KBM-7 (cell line): ENCODE measurements at regions not wholly inside any gene's neighbourhood (a gene's known extent, or its start where the extent isn't known, plus 50 kb on each side); places are given as distances from the start of the nearest gene placed in this dataset.
A peak's percentile ranks its signal among the peaks of the same experiment; 100 is the strongest.

ENCODE experiments used
- DNase-seq: peaks from one replicate; pipeline ENCODE4 v3.0.0-alpha.2; 2015
- in situ Hi-C: fragments of 300-500 bp; cut with MboI; formaldehyde crosslinking; loops from 2 replicates; pipeline ENCODE4 v1.14.3; 2020; ENCODE audit warnings: low sequenced_read_pairs, low pct_unique_long_range_greater_than_20kb, mixed read lengths

DNA sequence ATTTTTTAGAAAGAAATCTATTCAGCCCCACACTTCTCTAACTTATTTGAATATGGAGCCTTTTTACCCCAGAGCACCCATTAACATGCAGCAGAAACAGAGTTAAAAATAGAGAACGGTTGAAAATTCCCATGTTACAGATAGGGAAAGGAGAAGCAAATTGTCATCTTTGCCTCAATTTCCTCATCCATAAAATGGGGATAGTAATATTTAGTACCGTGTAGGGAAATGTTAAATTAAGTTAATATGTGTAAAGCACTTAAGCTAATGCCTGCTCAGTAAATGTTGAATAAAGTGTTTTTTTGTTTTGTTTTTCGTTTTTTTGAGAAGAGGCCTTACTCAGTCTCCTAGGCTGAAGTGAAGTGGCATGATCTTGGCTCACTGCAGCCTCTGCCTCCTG, 50.3 kb downstream of the NAV1 start:
- in situ Hi-C loops: no loop called here
- no peak for DNase-seq

DNA sequence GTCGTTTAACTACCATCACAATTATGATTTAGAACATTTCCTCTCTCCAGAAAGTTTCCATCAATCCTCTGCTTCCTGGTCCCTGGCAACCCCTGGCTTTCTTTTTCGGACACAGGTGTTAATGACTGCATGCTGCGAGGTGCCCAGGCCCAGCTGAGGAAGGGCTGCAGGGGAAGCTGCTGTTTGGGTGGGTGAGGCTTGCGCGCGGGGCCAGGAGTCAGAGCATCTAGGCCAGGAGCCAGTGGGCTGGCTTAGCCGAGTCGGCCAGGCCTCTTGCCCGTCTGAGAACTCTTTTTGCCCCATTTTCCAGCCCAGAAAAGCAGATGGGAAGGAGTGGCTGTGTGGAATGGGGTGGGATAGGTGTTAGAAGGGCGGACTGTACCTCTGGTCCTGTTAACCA, 51.5 kb downstream of the NAV1 start:
- in situ Hi-C loops: no loop called here
- DNase-seq: no peak

DNA sequence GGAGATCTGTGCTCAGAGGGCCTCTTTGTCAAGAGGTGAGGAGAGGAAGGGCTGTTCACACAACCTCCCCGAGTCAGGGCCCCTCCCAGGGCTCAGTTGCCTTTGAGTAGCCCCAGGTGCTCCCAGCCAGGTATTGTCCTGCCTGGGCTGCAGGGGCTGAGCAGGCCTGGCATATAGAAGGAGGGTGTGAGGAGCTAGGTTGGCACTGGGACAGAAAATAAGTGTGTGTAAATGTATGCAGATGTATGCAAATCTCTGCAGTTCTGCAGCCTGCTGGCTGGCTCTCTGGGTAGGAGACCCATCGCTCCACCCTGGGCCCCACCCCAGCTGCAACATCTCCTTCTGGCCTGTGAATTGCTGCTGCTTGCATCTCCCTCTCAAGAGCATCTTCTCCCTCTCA, 52.4 kb downstream of the NAV1 start:
- in situ Hi-C loops: no loop called here
- no peak for DNase-seq

DNA sequence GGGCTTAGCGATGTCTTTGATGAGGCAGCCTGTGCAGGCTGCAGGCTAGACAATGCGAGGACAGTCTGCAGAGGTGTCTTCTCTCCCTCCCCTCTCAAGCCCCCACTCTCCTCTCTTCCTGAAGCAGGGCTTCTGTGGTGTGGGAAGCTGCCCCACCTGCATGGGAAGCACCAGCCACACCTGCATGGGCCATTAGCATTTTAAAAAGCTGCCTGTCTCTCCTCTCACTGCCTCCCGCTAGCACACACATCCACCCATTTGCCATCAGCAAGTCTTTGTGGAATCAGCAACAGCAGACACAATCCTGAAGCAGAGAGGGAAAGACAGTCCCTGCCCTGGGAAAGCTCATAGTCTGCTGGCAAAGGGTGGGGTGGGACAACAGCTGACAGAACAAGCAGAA, 53.1 kb downstream of the NAV1 start:
- in situ Hi-C loops: no loop called here
- no peak for DNase-seq

DNA sequence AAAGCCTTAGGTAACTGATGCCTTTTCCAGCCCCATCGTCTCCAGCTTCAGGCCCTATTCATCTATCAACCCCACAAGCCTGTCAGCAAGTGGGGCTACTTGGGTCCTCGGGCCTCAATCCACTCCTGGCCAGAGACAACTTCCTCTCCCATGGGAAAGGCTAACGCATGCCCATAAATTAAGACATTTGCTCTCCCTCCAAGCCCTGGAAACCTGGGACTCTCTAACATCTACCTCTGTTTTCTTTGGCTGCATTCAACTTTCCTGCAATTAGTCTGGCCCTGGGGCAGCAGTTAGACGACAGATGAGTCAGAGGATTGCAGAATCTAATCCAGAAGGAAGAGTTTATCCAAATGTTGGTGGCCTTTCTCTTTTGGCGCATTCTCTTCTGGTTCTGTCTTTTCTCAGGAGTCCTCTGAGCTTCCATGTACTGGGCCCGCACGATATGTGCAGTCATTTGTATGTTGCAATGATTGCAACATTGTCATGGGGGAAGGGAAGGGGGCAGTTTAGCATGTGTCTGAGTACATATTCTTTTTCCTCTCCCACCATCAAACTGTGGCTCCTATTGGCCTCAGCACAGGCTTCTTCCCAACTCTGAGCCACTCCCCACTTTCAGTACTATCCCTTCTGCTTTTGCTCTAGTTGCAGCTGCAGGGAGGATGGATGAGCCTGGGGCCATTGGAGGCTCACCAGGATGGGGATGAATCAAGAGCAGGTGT, 54.4 kb downstream of the NAV1 start:
- in situ Hi-C loops: no loop called here
- no peak for DNase-seq

DNA sequence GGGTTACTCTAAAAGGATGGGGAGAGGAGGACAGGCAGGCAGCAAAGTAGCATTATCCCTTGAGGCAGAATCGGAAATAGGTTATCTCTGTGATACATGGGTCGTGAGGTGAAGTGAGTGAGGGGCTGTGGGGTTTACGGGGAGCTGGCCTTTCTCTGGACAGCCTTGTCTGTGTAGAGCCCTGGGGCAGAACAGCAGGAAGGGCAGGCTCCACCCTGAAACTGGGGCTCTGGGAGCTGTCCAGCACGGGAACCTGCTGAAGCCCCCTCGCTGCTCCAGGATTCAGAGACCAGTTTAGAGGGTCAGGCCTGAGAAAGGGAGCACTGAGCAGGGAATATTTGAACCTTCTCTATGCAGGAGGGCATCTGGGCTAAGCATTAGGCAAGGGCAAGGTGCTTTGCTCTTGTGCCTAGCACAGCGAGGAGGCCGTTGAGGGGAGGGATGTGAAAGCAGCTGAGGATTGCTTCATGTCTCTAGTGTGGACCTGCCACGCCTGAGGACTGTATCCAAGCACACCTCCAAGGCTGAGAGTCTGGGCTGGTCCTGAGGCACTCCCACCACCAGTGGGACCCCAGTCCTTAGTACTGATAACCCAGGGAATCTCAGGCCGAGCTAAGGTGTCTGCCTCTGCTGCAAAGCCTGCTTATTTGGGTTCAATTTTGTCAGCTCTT, 55.8 kb downstream of the NAV1 start:
- in situ Hi-C loops: no loop called here
- peak; percentile 22 for DNase-seq

DNA sequence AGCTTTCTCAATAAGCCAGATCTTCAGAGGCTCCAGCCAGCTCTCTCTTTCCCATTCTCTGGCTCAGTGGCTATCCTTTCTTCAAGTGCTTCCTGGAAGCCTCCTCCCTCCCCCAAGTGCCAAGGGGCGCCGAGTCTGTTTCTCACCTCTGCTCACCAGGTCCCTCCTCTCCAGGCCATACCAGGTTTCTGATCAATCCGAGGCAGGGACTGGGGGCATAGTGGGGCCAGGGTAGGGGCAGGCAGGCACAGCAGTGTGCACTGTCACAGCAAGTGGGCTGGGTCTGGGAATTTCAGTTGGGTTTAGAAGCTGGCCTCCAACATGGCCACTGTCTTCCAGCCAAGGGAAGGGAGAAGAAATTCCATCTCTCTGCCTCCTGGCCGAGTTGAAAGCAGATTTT, 56.5 kb downstream of the NAV1 start:
- in situ Hi-C loops: no loop called here

DNA sequence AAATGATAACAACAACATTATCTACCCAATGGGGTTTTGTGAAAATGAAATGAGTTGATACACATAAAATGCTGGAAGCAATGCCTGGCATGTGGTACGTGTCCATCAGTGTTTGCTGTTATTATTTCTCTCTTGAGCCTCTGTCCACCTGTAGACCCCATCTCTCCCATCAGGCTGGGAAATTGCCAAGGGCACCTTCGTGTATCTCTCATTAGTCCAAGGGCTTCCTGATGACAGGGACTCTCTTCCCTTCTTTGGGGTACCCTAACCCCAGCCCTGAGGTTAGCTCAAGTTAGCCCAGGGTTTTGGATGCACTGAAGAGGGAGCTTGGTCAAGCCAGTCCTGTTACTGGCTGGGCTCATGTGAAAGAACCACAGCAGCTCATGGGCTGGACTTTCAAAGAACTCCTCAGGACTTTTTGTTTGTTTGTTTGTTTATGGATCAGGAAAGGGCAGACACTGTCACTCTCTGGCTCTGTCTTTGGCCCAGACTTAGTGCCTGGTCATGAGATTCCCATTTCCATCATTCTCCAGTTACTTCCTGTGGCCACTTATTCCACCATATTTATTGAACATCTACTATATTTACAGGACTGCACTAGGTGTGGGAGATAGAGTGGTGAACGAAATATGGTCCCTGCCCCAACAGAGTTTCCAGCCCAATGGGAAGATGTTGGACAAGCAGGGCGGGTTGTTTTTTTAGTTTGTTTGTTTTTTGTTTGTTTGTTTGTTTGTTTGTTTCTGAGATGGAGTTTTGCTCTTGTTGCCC, 57.4 kb downstream of the NAV1 start:
- in situ Hi-C loops: no loop called here
- no peak for DNase-seq

More for the DNA sequence above, 56.5 kb downstream of the NAV1 start:
- DNase-seq: no peak

DNA sequence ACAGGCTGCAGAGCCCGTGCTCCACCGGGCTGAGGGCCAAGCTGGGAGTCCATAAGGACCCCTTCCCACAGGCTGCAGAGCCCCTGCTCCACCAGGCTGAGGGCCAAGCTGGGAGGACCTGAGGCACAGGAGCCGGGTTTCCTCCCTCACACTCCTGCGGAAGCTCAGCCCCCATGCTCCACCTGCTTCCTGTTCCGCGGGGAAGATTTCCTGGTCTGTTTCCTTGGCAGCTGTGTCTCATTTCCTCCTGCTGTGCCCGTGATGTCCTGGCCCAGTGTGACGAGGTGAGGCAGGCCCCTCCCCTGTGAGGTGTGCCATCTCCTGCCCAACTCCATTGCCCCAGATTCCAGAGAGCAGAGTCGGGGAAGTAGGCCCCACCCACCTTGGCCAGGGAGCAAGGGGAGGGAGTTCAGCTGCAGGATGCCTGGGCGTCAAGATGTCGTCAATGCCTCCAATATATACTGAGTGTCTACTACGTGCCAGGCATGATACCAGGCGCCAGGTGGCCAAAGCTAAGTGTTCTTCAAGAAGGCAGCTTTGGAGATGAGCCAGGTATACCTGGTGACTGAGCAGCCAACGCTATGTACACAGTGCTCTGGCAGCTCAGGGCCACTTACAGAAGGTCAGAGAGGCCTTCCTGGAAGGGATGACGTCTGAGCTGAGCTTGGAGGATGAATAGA, 58.8 kb downstream of the NAV1 start:
- in situ Hi-C loops: no loop called here
- no peak for DNase-seq

DNA sequence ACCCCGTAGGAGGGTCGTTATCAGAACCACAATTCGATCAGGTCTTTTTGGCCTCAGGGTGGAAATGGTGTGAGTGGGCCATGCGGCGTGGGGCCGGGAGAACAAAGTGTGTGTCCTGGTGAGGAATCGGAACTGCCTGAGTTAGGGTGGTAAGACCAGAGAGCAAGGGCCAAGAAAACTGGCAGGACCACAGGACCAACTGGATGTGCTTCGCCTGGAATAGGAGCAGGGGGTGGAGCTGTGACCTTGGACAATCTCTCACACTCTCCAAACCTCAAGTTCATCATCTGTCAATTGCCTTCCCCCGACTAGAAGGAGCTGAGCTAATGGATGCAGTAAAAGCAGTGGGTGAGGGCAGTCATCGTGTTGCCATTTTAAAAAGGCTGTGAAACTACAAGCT, 59.5 kb downstream of the NAV1 start:
- in situ Hi-C loops: no loop called here
- DNase-seq: no peak

DNA sequence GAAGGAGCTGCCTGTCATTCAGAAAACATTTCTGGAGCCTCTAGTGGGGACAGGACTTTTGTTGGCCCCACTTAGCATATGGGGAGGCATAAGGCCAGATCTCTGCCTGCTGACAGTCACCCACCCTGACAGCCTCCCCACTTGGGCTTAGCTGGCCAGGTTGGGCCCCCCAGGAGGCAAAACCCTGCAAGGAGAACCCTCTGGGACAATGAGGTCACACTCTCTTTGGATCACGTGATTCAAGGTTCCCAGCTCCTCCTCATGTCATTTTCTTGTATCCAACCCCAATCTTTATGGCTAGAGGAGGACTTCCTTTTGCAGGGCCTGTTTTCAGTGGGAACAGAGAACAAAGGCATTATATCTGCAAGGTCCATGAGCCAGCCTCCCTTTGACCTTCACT, 60.0 kb downstream of the NAV1 start:
- in situ Hi-C loops: no loop called here
- DNase-seq: no peak

DNA sequence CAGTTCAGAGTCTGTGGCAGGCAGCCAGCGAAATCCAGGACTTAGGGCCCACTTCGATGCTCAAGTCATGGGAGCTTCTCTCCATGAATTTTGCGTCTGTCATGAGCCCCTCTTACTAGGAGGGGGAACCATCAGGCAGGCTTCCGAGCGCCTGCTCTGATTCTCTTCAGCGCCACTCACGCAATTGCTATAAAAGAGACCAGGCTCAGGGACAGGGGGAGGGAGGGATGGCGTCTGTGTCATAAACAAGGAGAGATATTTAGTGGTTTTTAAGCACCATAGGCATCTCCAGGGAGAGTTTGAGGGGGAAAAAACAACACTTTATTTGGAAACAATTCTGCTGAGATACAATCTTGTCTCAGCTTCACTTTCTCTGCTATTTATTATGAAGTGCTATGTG, 60.6 kb downstream of the NAV1 start:
- no peak for DNase-seq
- in situ Hi-C loops: no loop called here

DNA sequence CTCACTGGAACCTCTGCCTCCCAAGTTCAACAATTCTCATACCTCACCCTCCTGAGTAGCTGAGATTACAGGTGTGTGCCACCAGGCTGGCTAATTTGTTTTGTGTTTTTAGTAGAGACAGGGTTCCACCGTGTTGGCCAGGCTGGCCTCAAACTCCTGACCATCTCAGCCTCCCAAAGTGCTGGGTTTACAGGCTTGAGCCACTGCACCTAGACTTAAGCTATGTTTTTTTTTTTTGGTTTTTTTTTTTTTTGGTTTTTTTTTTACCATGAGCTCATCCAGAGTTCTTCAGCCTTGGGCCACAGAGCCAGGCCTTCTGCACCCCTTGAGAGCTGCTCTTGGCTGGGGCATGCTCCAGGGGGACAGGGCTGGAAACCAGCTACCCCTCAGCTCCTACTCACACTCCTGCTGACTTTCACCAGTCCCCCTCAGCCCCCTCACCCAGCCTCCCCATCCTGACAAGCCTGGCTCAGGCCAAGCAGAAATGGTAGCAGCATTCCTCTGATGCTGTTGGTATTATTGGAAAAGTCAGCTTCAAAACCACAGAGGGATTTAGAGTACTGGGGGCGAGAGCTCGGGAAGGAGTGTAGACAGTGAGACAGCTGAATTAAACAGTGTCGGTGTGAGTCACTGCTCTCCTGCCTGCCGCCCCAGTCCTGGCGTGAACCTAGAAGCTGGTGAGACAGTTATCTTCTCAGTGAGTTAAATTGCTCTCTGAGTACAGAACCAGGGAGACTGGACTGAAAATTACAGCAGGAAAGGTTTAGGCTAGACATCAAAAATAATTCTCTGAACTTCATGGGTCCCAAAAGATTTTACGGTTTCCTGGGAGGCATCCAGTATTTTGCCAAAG, 63.7 kb downstream of the NAV1 start:
- in situ Hi-C loops: no loop called here
- no peak for DNase-seq

DNA sequence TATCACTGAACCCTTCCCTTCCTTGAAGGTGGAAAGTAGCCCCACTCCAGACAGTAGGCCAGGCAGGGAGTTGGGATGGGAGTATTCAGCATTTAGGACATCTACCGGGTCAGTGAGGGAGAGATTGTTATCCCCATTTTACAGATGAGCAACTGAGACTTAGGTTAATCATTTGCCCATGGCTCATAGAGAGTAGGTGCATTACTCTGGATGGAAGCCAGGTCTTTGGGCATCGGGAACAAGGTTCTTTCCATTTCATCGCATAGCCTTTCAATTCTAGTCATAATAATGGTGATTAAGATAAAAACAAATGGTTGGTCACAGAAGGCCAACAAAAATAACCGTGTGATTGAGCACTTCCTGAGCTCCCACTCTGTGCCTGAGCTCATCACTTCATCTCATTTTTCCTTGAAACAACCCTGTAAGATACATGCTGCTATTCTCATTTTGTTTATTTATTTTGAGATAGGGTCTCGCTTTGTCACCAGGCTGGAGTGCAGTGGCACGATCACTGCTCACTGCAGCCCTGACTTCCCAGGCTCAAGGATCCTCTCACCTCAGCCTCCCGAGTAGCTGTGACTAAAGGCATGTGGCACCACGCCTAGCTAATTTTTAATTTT, 64.8 kb downstream of the NAV1 start:
- DNase-seq: no peak
- in situ Hi-C loops: no loop called here

DNA sequence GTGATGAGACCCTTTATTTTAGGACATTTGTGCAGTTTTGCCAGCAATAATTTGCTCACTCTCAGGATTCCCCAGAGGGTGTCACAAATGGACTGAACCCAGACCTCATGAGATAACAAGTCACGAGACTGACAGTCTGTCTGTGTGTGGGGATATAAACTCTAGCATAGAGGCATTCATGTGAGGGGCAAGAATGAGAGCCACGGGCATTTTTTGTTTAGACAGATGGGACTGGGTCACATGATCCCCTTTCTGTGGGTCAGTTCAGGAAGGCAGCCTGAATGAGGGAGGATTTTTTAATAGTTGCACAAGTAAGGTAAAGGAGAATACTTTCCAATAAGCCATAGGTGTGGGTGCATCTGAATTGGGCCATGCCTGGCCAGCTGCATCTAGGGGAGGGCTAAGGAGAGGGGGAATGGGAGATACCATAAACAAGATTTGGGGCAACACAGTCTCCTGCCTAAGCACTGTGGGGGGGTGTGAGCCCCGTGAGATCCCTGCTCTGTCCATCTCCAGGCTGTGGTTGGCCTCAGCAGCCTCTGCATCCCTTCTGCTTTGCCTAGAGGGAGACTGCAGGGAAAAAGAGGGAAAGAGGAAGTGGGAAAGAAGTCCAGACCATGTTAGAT, 66.6 kb downstream of the NAV1 start:
- no peak for DNase-seq
- in situ Hi-C loops: no loop called here

DNA sequence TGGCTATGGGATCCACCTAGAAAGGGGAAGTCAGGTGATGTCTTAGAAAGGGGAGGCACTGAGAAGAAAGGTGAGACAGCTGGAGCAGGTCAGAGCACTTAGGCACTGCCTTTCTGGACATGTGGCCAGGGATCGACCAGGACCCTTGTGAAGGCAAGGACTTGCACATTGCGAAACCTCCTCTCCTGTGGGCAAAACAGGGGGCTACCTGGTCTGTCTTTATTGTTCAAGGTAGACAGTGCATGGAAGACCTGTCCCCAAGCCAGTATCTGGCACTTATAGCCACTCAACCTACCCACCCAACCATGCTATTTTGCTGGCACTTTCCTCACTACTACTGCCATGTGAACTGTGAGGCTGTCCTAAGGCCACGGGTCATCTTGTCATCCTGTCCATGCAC, 67.2 kb downstream of the NAV1 start:
- in situ Hi-C loops: no loop called here
- DNase-seq: no peak

DNA sequence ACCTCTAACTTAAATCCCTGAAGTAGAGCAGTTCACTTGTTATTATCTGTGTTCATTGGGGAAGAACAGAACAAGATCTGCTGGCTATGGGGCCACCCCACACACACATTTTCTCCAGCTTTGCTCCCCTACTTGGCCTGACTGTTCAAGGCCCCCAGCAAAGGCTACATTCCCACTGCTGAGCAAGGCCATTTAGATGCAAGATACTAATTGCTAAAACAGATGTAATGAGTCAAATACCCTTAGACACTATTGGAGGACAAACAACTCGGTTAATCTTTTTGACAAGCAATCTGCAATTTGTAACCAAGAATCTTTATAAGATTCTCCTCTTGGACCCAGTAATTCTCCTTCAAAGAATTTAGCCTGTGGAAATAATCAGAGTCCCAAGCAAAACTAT, 67.7 kb downstream of the NAV1 start:
- in situ Hi-C loops: no loop called here
- no peak for DNase-seq
